ENCODE measurements at regions not wholly inside any gene's neighbourhood (a gene's known extent, or its start where the extent isn't known, plus 50 kb on each side); places are given as distances from the start of the nearest gene placed in this dataset.

DNA sequence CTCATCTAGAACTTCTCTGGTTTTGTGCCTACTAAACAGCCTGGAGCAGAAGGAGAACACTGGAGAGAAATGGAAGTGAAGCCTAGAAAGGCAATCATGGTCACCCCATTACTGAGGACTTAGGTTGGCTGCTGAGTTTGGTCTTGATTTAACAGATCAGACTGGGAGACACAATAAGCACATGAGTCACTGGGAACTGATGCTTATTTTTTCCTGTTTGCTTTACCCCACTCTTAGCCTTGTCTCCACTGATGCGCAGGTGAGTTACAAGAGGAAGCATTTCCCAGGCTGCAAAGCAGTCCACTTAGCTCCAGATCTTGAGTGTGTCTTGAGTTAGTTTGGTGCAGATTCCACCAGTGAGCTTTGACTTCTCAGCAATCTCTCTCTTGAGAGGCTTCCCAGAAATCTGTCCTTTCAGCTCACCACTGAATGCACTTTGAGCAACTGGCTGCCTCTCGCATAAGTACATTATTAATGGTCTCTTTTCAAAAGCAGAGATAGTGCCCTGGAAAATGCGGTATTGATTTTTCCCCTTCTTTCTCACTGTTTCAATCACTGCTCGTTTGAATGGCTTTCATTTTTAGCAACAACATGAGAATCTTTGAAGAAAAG lies 390.2 kb upstream of the SETBP1 start:
- TF ChIP-seq, protein P1, sequence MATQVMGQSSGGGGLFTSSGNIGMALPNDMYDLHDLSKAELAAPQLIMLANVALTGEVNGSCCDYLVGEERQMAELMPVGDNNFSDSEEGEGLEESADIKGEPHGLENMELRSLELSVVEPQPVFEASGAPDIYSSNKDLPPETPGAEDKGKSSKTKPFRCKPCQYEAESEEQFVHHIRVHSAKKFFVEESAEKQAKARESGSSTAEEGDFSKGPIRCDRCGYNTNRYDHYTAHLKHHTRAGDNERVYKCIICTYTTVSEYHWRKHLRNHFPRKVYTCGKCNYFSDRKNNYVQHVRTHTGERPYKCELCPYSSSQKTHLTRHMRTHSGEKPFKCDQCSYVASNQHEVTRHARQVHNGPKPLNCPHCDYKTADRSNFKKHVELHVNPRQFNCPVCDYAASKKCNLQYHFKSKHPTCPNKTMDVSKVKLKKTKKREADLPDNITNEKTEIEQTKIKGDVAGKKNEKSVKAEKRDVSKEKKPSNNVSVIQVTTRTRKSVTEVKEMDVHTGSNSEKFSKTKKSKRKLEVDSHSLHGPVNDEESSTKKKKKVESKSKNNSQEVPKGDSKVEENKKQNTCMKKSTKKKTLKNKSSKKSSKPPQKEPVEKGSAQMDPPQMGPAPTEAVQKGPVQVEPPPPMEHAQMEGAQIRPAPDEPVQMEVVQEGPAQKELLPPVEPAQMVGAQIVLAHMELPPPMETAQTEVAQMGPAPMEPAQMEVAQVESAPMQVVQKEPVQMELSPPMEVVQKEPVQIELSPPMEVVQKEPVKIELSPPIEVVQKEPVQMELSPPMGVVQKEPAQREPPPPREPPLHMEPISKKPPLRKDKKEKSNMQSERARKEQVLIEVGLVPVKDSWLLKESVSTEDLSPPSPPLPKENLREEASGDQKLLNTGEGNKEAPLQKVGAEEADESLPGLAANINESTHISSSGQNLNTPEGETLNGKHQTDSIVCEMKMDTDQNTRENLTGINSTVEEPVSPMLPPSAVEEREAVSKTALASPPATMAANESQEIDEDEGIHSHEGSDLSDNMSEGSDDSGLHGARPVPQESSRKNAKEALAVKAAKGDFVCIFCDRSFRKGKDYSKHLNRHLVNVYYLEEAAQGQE (IDR thresholded peaks at IDR 0.05; ENCODE audit: insufficient replicate concordance, low read depth), result no peak
- TF ChIP-seq, protein P2, sequence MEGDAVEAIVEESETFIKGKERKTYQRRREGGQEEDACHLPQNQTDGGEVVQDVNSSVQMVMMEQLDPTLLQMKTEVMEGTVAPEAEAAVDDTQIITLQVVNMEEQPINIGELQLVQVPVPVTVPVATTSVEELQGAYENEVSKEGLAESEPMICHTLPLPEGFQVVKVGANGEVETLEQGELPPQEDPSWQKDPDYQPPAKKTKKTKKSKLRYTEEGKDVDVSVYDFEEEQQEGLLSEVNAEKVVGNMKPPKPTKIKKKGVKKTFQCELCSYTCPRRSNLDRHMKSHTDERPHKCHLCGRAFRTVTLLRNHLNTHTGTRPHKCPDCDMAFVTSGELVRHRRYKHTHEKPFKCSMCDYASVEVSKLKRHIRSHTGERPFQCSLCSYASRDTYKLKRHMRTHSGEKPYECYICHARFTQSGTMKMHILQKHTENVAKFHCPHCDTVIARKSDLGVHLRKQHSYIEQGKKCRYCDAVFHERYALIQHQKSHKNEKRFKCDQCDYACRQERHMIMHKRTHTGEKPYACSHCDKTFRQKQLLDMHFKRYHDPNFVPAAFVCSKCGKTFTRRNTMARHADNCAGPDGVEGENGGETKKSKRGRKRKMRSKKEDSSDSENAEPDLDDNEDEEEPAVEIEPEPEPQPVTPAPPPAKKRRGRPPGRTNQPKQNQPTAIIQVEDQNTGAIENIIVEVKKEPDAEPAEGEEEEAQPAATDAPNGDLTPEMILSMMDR (IDR thresholded peaks at IDR 0.05; ENCODE audit: insufficient read depth, low read length), result no peak
- TF ChIP-seq POLR2AphosphoS5 (IDR thresholded peaks at IDR 0.05; ENCODE audit: low read depth) (no peak), SPI1 (IDR thresholded peaks at IDR 0.05; ENCODE audit: borderline replicate concordance, low read depth) (no peak)

Data from HL-60 (cell line).